ENCODE measurements at regions not wholly inside any gene's neighbourhood (a gene's known extent, or its start where the extent isn't known, plus 50 kb on each side); places are given as distances from the start of the nearest gene placed in this dataset.

DNA sequence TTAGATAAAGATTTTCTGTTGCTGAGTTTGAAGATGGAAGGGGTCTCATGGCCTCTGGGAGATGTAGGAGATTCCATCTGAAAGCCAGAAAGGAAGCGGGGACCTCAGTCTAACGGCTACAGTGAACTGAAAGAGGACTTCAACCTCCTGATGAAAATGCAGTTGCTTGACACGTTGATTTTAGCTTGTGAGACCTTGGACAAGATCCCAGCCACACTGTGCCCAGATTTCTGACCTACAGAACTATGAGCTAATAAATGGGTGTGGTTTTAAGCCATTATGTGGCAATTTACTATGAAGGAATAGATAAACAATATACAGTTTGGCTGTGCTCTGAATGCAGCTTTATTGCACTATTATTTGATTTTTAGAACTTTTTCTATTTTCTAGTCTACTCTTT is 342.3 kb upstream of the SEMA3D start:
- TF ChIP-seq EZH2 (IDR thresholded peaks at IDR 0.05) (no peak), POLR2AphosphoS5 (IDR thresholded peaks at IDR 0.05; ENCODE audit: borderline replicate concordance, low read depth, low read length) (no peak)

Measured in SK-N-MC (cell line).